GM23338 (cell line): ENCODE measurements at regions not wholly inside any gene's neighbourhood (a gene's known extent, or its start where the extent isn't known, plus 50 kb on each side); places are given as distances from the start of the nearest gene placed in this dataset.

Experiments used
- EZH2phosphoT487 ChIP-seq: fragments of 200-600 bp; sonication (generic); IDR thresholded peaks from one replicate; pipeline ENCODE4 v1.8.1; 2018; ENCODE audit warnings: antibody characterized with exemption; ENCODE audit not compliant: unreplicated experiment
- POLR2AphosphoS5 ChIP-seq: IDR thresholded peaks from 2 replicates; pipeline ENCODE4 v1.6.1; 2016; ENCODE audit warnings: antibody characterized with exemption, low read depth
- TF ChIP-seq, protein P1 (sequence below), 2 experiments: fragments of 200-600 bp in 1 of 2; sonication (generic) in 1 of 2; conservative IDR thresholded peaks; 2 replicates each; pipeline versions ENCODE4 v1.5.1 to v1.6.1; 2016 to 2017; ENCODE audit warnings: antibody characterized with exemption in 2 of 2, low read depth in 2 of 2, mild to moderate bottlenecking in 2 of 2, moderate library complexity in 1 of 2
- TF ChIP-seq, protein P2 (sequence below): IDR thresholded peaks from 2 replicates; pipeline ENCODE4 v1.6.1; 2016; ENCODE audit warnings: antibody characterized with exemption
- TF ChIP-seq, protein P3 (sequence below): IDR thresholded peaks from one replicate; pipeline ENCODE4 v1.6.1; 2018; ENCODE audit warnings: antibody characterized with exemption; ENCODE audit not compliant: unreplicated experiment

DNA sequence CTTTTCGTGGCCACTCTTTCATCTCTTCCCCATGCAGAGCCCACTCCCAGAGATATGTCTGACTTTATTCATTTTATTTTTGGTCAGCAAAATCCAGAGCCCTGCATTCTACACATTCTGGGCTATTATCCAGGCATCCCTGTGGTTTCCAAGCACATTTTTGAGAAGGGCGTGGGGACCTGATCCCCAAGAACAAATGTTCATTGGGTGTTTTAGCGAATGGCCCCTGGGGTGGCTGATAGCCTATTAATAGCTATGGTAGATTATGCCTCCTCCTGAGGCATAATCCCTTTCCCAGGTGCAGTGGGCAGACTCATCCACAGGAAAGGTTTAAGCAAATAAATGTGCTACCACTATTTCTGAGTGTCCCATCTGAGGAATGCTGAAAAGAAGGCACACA, 511.8 kb upstream of the USP24 start:
- TF ChIP-seq, protein P1, sequence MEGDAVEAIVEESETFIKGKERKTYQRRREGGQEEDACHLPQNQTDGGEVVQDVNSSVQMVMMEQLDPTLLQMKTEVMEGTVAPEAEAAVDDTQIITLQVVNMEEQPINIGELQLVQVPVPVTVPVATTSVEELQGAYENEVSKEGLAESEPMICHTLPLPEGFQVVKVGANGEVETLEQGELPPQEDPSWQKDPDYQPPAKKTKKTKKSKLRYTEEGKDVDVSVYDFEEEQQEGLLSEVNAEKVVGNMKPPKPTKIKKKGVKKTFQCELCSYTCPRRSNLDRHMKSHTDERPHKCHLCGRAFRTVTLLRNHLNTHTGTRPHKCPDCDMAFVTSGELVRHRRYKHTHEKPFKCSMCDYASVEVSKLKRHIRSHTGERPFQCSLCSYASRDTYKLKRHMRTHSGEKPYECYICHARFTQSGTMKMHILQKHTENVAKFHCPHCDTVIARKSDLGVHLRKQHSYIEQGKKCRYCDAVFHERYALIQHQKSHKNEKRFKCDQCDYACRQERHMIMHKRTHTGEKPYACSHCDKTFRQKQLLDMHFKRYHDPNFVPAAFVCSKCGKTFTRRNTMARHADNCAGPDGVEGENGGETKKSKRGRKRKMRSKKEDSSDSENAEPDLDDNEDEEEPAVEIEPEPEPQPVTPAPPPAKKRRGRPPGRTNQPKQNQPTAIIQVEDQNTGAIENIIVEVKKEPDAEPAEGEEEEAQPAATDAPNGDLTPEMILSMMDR (conservative IDR thresholded peaks at IDR 0.05; ENCODE audit: low read depth in 2 of 2), result no peak
- no peak for TF ChIP-seq EZH2phosphoT487
- TF ChIP-seq, protein P2, sequence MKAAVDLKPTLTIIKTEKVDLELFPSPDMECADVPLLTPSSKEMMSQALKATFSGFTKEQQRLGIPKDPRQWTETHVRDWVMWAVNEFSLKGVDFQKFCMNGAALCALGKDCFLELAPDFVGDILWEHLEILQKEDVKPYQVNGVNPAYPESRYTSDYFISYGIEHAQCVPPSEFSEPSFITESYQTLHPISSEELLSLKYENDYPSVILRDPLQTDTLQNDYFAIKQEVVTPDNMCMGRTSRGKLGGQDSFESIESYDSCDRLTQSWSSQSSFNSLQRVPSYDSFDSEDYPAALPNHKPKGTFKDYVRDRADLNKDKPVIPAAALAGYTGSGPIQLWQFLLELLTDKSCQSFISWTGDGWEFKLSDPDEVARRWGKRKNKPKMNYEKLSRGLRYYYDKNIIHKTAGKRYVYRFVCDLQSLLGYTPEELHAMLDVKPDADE, result no peak
- TF ChIP-seq, protein P3, sequence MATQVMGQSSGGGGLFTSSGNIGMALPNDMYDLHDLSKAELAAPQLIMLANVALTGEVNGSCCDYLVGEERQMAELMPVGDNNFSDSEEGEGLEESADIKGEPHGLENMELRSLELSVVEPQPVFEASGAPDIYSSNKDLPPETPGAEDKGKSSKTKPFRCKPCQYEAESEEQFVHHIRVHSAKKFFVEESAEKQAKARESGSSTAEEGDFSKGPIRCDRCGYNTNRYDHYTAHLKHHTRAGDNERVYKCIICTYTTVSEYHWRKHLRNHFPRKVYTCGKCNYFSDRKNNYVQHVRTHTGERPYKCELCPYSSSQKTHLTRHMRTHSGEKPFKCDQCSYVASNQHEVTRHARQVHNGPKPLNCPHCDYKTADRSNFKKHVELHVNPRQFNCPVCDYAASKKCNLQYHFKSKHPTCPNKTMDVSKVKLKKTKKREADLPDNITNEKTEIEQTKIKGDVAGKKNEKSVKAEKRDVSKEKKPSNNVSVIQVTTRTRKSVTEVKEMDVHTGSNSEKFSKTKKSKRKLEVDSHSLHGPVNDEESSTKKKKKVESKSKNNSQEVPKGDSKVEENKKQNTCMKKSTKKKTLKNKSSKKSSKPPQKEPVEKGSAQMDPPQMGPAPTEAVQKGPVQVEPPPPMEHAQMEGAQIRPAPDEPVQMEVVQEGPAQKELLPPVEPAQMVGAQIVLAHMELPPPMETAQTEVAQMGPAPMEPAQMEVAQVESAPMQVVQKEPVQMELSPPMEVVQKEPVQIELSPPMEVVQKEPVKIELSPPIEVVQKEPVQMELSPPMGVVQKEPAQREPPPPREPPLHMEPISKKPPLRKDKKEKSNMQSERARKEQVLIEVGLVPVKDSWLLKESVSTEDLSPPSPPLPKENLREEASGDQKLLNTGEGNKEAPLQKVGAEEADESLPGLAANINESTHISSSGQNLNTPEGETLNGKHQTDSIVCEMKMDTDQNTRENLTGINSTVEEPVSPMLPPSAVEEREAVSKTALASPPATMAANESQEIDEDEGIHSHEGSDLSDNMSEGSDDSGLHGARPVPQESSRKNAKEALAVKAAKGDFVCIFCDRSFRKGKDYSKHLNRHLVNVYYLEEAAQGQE, result no peak
- TF ChIP-seq POLR2AphosphoS5, result no peak
